Panc1 (cell line): ENCODE measurements at regions not wholly inside any gene's neighbourhood (a gene's known extent, or its start where the extent isn't known, plus 50 kb on each side); places are given as distances from the start of the nearest gene placed in this dataset.

ENCODE experiments used
- ATAC-seq: fragments of 200-7000 bp; cut with Tn5 transposase; 2 replicates; pipeline ENCODE4 v1.9.1; 2020; ENCODE audit warnings: mild to moderate bottlenecking, moderate library complexity
- BruUV-seq: library from RNA; stranded (reverse); fragments of 400-500 nt; replicated peaks from 2 replicates; lab custom pipeline; 2021; lab: Mats Ljungman, UMichigan
- CTCF ChIA-PET: fragments of 300-600 bp; sonication (Branson Sonifier 250); formaldehyde crosslinking; loops from one replicate; lab custom pipeline; 2022; ENCODE audit warnings: antibody characterized with exemption; lab: Charles Lee
- POLR2A ChIA-PET: fragments of 300-600 bp; sonication (Branson Sonifier 250); formaldehyde crosslinking; loops from one replicate; lab custom pipeline; 2022; ENCODE audit warnings: antibody characterized with exemption; lab: Charles Lee
- DNase-seq: peaks from one replicate; pipeline ENCODE4 v3.0.0-alpha.2; 2010; ENCODE audit warnings: low read depth, low spot score
- H3K27ac ChIP-seq: 2 replicates; pipeline ENCODE4 v1.5.1; 2011; ENCODE audit warnings: mild to moderate bottlenecking, low read length, inconsistent platforms
- H3K27me3 ChIP-seq: fragments of 200-500 bp; sonication (Bioruptor generic); 2 replicates; pipeline ENCODE4 v1.6.0; 2014; ENCODE audit warnings: low read length, inconsistent platforms; ENCODE audit not compliant: control insufficient read depth, insufficient read depth
- H3K36me3 ChIP-seq: fragments of 200-500 bp; sonication (Bioruptor generic); 2 replicates; pipeline ENCODE4 v1.5.1; 2014; ENCODE audit warnings: inconsistent platforms, mild to moderate bottlenecking, low read length, moderate library complexity; ENCODE audit not compliant: control insufficient read depth, insufficient read depth
- H3K4me1 ChIP-seq: 2 replicates; pipeline ENCODE4 v1.5.1; 2011; ENCODE audit warnings: inconsistent platforms, mild to moderate bottlenecking, low read length, moderate library complexity; ENCODE audit not compliant: control insufficient read depth, insufficient read depth
- H3K4me3 ChIP-seq, 2 experiments: 2 replicates each; pipeline ENCODE4 v1.5.1; 2011 to 2012; ENCODE audit warnings: low read depth in 2 of 2, low read length in 2 of 2, mild to moderate bottlenecking in 2 of 2, inconsistent platforms in 1 of 2, moderate library complexity in 1 of 2
- H3K9me3 ChIP-seq: fragments of 200-500 bp; sonication (Bioruptor generic); 2 replicates; pipeline ENCODE4 v1.5.1; 2014; ENCODE audit warnings: low read depth, mild to moderate bottlenecking, inconsistent platforms, low read length, moderate library complexity; ENCODE audit not compliant: control insufficient read depth, insufficient read depth
- POLR2AphosphoS5 ChIP-seq: IDR thresholded peaks from 2 replicates; pipeline ENCODE4 v1.6.1; 2012; ENCODE audit warnings: mild to moderate bottlenecking, low read depth, low read length, moderate library complexity
- SIN3A ChIP-seq: IDR thresholded peaks from 2 replicates; pipeline ENCODE4 v1.6.1; 2012; ENCODE audit warnings: low read depth, mild to moderate bottlenecking, low read length, moderate library complexity, borderline replicate concordance; ENCODE audit not compliant: insufficient read depth
- TCF7L2 ChIP-seq: IDR thresholded peaks from 2 replicates; pipeline ENCODE4 v1.6.1; 2011; ENCODE audit warnings: mild to moderate bottlenecking, low read depth, low read length, inconsistent platforms
- in situ Hi-C: cut with HindIII; loops from 2 replicates; pipeline ENCODE4 v1.10.0; 2016; ENCODE audit warnings: low sequenced_read_pairs, low pct_unique_long_range_greater_than_20kb
- intact Hi-C: fragments of 100-400 bp; cut with micrococcal nuclease; formaldehyde crosslinking; loops from one replicate; pipeline ENCODE4 v1.10.0; 2022; ENCODE audit not compliant: unreplicated experiment
- TF ChIP-seq, protein P1 (sequence below), 2 experiments: IDR thresholded peaks; 2 replicates each; pipeline ENCODE4 v1.6.1; 2011 to 2012; ENCODE audit warnings: low read depth in 2 of 2, control low read depth in 1 of 2, low read length in 1 of 2, mild to moderate bottlenecking in 1 of 2, moderate library complexity in 1 of 2; ENCODE audit not compliant: insufficient read depth in 1 of 2
- TF ChIP-seq, protein P2 (sequence below): fragments of 450-650 bp; IDR thresholded peaks from 2 replicates; pipeline ENCODE4 v1.5.1; 2017; ENCODE audit warnings: mild to moderate bottlenecking

DNA sequence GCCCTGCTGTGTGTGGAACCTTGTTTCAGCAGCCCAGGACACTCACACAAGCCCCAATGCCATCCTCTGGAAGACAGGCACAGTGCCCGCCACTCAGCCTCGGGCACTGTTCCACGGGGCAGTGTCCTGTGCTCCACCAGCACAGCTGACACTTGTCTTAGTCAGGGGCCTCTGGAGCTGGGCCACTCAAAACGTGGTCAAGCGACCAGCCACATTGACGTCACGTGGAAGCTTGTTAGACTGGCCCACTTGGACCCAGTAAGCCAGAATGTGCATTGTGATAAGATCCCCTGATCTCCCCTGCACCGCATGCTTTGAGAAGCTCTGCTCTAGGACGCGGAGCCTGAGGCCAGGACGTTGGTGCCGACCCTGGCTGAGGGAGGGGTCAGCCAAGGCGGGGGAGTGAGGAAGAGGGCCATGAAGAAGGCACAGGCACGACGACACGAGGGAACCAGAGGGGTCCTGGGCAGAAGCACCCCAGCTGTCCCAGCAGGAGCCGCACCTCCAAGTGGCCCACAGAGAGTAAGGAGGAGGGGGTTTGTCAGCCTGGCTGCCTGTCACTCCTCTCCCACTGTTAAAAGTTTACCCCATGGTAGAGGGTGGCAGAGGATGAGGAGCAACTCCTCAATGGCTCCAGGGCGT lies 64.6 kb downstream of the LINC01488 start:
- no peak overlapping the region for H3K27ac ChIP-seq
- no peaks in the 10 kb centered on the region for H3K27me3 ChIP-seq
- TF ChIP-seq POLR2AphosphoS5, result no peak
- TF ChIP-seq, protein P1, sequence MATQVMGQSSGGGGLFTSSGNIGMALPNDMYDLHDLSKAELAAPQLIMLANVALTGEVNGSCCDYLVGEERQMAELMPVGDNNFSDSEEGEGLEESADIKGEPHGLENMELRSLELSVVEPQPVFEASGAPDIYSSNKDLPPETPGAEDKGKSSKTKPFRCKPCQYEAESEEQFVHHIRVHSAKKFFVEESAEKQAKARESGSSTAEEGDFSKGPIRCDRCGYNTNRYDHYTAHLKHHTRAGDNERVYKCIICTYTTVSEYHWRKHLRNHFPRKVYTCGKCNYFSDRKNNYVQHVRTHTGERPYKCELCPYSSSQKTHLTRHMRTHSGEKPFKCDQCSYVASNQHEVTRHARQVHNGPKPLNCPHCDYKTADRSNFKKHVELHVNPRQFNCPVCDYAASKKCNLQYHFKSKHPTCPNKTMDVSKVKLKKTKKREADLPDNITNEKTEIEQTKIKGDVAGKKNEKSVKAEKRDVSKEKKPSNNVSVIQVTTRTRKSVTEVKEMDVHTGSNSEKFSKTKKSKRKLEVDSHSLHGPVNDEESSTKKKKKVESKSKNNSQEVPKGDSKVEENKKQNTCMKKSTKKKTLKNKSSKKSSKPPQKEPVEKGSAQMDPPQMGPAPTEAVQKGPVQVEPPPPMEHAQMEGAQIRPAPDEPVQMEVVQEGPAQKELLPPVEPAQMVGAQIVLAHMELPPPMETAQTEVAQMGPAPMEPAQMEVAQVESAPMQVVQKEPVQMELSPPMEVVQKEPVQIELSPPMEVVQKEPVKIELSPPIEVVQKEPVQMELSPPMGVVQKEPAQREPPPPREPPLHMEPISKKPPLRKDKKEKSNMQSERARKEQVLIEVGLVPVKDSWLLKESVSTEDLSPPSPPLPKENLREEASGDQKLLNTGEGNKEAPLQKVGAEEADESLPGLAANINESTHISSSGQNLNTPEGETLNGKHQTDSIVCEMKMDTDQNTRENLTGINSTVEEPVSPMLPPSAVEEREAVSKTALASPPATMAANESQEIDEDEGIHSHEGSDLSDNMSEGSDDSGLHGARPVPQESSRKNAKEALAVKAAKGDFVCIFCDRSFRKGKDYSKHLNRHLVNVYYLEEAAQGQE (IDR thresholded peaks at IDR 0.05; ENCODE audit: insufficient read depth in 1 of 2, low read depth in 2 of 2, low read length in 1 of 2), result no peak
- no peak for TF ChIP-seq TCF7L2
- TF ChIP-seq, protein P2, sequence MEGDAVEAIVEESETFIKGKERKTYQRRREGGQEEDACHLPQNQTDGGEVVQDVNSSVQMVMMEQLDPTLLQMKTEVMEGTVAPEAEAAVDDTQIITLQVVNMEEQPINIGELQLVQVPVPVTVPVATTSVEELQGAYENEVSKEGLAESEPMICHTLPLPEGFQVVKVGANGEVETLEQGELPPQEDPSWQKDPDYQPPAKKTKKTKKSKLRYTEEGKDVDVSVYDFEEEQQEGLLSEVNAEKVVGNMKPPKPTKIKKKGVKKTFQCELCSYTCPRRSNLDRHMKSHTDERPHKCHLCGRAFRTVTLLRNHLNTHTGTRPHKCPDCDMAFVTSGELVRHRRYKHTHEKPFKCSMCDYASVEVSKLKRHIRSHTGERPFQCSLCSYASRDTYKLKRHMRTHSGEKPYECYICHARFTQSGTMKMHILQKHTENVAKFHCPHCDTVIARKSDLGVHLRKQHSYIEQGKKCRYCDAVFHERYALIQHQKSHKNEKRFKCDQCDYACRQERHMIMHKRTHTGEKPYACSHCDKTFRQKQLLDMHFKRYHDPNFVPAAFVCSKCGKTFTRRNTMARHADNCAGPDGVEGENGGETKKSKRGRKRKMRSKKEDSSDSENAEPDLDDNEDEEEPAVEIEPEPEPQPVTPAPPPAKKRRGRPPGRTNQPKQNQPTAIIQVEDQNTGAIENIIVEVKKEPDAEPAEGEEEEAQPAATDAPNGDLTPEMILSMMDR, result no peak
- intact Hi-C loops (no loop called here), in situ Hi-C loops (no loop called here)
- no peak overlapping the region for H3K4me3 ChIP-seq
- ChIA-PET POLR2A (no interaction called here), CTCF (no interaction called here)
- DNase-seq (no peak), ATAC-seq (no peak)
- H3K9me3 ChIP-seq, result peaks cover 7% of the 10 kb centered on the region; the same call in 1 of the 2 replicates
- BruUV-seq, result no TSS peak
- H3K4me1 ChIP-seq, result no peaks in the 10 kb centered on the region
- H3K36me3 ChIP-seq, result no peaks in the 10 kb centered on the region

DNA sequence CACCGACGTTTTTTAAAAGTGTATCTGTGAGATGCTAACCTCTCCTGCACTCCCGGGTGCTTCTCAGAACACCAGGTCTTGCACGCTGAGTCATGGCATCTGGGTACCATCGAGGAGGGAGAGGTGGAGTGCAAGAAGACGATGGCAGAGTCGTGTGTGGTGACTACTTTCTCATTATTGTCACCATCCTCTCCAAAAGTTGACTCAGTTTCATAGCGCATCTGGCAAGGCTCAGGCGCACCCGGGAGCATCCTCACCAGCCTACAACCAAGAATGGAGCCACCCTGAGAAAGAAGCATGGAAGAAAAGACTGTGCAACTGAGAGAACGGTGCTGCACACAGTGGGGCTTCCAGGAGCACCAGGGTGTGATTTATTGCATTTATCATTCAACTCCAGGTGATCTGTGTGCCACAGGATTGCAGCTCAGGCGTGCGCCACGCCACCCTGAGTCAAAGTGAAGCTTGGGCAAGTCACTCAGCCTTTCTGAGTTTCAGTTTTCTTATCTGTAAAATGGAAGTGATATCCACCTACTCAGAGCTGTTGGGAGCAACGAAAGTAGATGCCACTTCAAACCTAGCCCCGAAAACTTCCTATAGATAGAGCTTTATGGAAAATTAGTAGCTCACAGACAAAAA lies 65.4 kb downstream of the LINC01488 start:
- BruUV-seq, result no TSS peak
- no peak for DNase-seq
- TF ChIP-seq, protein P2, result no peak
- no peak for TF ChIP-seq SIN3A
- TF ChIP-seq TCF7L2, result no peak
- no peak for TF ChIP-seq POLR2AphosphoS5
- TF ChIP-seq, protein P1 (IDR thresholded peaks at IDR 0.05; ENCODE audit: insufficient read depth in 1 of 2, low read depth in 2 of 2, low read length in 1 of 2), result no peak
- ATAC-seq, result no peak
- Histone ChIP-seq H3K9me3 (peaks cover 7% of the 10 kb centered on the region; the same call in 1 of the 2 replicates), H3K27me3 (no peaks in the 10 kb centered on the region), H3K36me3 (no peaks in the 10 kb centered on the region), H3K4me3 (no peak overlapping the region), H3K27ac (no peak overlapping the region), H3K4me1 (no peaks in the 10 kb centered on the region)
- in situ Hi-C loops, result no loop called here
- ChIA-PET CTCF (no interaction called here), POLR2A (no interaction called here)
- intact Hi-C loops, result no loop called here
